ENCODE measurements at regions not wholly inside any gene's neighbourhood (a gene's known extent, or its start where the extent isn't known, plus 50 kb on each side); places are given as distances from the start of the nearest gene placed in this dataset.

DNA sequence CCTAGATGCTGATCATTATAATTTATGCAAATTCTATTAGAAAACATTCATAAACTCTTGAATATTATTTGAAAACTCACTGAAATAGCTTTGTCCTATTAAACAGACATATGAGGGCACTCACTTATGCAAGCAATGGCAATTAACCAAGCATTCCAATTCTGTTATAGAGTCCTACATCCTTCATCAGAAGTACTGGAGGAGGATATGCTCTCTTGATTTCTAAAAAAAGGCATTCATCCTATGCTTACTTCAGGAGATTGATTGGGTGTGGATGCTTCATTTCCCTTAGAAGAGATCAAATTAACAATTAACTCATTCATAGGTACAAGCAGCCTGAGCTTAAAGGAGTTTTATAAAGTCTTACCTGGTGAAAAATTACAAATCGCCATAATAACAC lies 1317.2 kb downstream of the PCDH7 start:
- Histone ChIP-seq H3K9ac (ENCODE audit: low read length) (no peak overlapping the region), H3F3A (ENCODE audit: insufficient read depth, low read length) (no peaks in the 10 kb centered on the region), H2AFZ (ENCODE audit: low read length) (no peak overlapping the region), H3K27ac (ENCODE audit: low read depth, low read length, poor library complexity, severe bottlenecking) (no peak overlapping the region), H3K27me3 (ENCODE audit: insufficient read depth, low read length) (no peaks in the 10 kb centered on the region), H3K4me3 (ENCODE audit: low read depth, low read length, poor library complexity, severe bottlenecking) (no peak overlapping the region), H3K4me1 (ENCODE audit: insufficient read depth, low read length, severe bottlenecking) (no peaks in the 10 kb centered on the region), H4K20me1 (ENCODE audit: insufficient read depth, low read length) (no peaks in the 10 kb centered on the region), H3K9me2 (ENCODE audit: low read depth, low read length) (no peaks in the 10 kb centered on the region), H3K4me2 (ENCODE audit: low read length) (no peak overlapping the region), H3K9me3 (ENCODE audit: low read length) (no peaks in the 10 kb centered on the region), H3K36me3 (ENCODE audit: insufficient read depth, low read length) (no peaks in the 10 kb centered on the region), H3K79me2 (ENCODE audit: insufficient read depth, low read length) (no peaks in the 10 kb centered on the region)
- no peak for TF ChIP-seq EZH2 (IDR thresholded peaks at IDR 0.05; ENCODE audit: borderline replicate concordance, low read length)
- TF ChIP-seq, protein P1, sequence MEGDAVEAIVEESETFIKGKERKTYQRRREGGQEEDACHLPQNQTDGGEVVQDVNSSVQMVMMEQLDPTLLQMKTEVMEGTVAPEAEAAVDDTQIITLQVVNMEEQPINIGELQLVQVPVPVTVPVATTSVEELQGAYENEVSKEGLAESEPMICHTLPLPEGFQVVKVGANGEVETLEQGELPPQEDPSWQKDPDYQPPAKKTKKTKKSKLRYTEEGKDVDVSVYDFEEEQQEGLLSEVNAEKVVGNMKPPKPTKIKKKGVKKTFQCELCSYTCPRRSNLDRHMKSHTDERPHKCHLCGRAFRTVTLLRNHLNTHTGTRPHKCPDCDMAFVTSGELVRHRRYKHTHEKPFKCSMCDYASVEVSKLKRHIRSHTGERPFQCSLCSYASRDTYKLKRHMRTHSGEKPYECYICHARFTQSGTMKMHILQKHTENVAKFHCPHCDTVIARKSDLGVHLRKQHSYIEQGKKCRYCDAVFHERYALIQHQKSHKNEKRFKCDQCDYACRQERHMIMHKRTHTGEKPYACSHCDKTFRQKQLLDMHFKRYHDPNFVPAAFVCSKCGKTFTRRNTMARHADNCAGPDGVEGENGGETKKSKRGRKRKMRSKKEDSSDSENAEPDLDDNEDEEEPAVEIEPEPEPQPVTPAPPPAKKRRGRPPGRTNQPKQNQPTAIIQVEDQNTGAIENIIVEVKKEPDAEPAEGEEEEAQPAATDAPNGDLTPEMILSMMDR (IDR thresholded peaks at IDR 0.05; ENCODE audit: low read length), result no peak

DNA sequence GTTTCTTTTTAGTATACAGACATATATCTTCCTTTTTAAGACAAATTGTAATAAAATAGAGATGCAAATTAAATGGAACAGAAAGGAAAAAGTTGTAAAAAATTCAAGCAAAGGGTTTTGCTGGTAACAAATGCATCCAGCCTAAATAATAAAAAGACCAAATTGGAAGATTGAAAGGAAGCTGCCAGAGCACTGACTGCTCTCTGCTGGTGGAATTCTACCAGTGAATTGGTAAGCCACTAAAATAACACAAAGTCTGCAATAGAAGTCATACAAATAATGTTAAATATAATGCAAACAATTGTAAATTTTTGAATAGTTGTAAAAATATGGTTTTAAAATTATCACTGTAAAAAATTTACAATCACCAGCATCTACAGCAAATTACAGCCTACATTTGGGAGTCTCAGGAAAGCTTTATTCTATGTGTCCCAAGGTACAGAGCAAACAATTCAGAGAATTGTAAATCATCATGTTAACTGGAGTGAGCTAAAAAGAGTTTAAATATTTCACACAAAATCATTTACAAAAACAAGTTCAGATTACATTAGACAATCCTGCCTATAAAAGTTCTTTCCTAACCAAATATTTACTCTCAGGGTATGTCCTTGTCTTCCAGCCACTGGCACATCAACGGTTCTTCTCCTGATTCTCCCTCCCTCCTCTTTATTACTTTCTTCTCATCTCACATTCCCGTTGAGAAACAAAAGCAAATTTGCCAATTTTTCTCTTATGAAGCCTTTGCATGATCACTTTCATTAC lies 1322.5 kb downstream of the PCDH7 start:
- Histone ChIP-seq H3K9me2 (ENCODE audit: low read depth, low read length) (no peaks in the 10 kb centered on the region), H3K27ac (ENCODE audit: low read depth, low read length, poor library complexity, severe bottlenecking) (no peak overlapping the region), H3K9ac (ENCODE audit: low read length) (no peak overlapping the region), H3F3A (ENCODE audit: insufficient read depth, low read length) (no peaks in the 10 kb centered on the region), H3K36me3 (ENCODE audit: insufficient read depth, low read length) (no peaks in the 10 kb centered on the region), H3K4me3 (ENCODE audit: low read depth, low read length, poor library complexity, severe bottlenecking) (no peak overlapping the region), H2AFZ (ENCODE audit: low read length) (no peak overlapping the region), H3K79me2 (ENCODE audit: insufficient read depth, low read length) (no peaks in the 10 kb centered on the region), H3K9me3 (ENCODE audit: low read length) (no peaks in the 10 kb centered on the region), H3K4me1 (ENCODE audit: insufficient read depth, low read length, severe bottlenecking) (no peaks in the 10 kb centered on the region), H3K27me3 (ENCODE audit: insufficient read depth, low read length) (no peaks in the 10 kb centered on the region), H3K4me2 (ENCODE audit: low read length) (no peak overlapping the region), H4K20me1 (ENCODE audit: insufficient read depth, low read length) (no peaks in the 10 kb centered on the region)
- no peak for TF ChIP-seq EZH2 (IDR thresholded peaks at IDR 0.05; ENCODE audit: borderline replicate concordance, low read length)
- TF ChIP-seq, protein P1 (IDR thresholded peaks at IDR 0.05; ENCODE audit: low read length), result no peak

DNA sequence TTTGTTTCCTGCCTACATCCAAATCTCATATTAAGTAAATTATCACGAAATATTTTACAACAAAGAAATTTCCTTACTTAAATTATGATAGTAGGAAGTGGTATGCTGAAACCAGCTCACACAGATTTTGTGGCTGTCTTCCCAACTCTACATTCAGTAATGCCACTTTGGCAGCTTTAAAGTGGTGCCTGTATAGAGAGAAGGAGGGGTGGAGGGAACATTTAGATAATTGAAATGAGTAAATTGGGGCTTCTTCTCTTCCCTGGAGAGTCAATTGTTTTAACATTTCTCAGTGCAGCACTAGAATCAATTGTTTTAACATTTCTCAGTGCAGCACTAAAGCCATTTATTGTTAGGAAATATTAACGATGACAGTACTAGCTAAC lies 1323.1 kb downstream of the PCDH7 start:
- no peaks in the 10 kb centered on the region for H3K9me2 ChIP-seq (ENCODE audit: low read depth, low read length)
- no peak overlapping the region for H2AFZ ChIP-seq (ENCODE audit: low read length)
- no peak overlapping the region for H3K27ac ChIP-seq (ENCODE audit: low read depth, low read length, poor library complexity, severe bottlenecking)
- no peaks in the 10 kb centered on the region for H3K79me2 ChIP-seq (ENCODE audit: insufficient read depth, low read length)
- no peaks in the 10 kb centered on the region for H3K27me3 ChIP-seq (ENCODE audit: insufficient read depth, low read length)
- H4K20me1 ChIP-seq (ENCODE audit: insufficient read depth, low read length), result no peaks in the 10 kb centered on the region
- no peak overlapping the region for H3K9ac ChIP-seq (ENCODE audit: low read length)
- H3F3A ChIP-seq (ENCODE audit: insufficient read depth, low read length), result no peaks in the 10 kb centered on the region
- H3K4me1 ChIP-seq (ENCODE audit: insufficient read depth, low read length, severe bottlenecking), result no peaks in the 10 kb centered on the region
- no peak overlapping the region for H3K4me3 ChIP-seq (ENCODE audit: low read depth, low read length, poor library complexity, severe bottlenecking)
- H3K36me3 ChIP-seq (ENCODE audit: insufficient read depth, low read length), result no peaks in the 10 kb centered on the region
- H3K9me3 ChIP-seq (ENCODE audit: low read length), result no peaks in the 10 kb centered on the region
- TF ChIP-seq EZH2 (IDR thresholded peaks at IDR 0.05; ENCODE audit: borderline replicate concordance, low read length), result no peak
- TF ChIP-seq, protein P1 (IDR thresholded peaks at IDR 0.05; ENCODE audit: low read length), result no peak
- H3K4me2 ChIP-seq (ENCODE audit: low read length), result no peak overlapping the region

All from OCI-LY1 (cell line).